HG03095 (cell line): ENCODE measurements at regions not wholly inside any gene's neighbourhood (a gene's known extent, or its start where the extent isn't known, plus 50 kb on each side); places are given as distances from the start of the nearest gene placed in this dataset.
"Not testable (repeated sequence)": the region's sequence is repeated elsewhere in the genome, so short reads cannot be mapped to it uniquely, and the experiment has no call there.

Experiments
- ATAC-seq: cut with Tn5 transposase; IDR thresholded peaks from one replicate; pipeline ENCODE4 v1.9.1; 2021; ENCODE audit warnings: moderate library complexity; ENCODE audit not compliant: unreplicated experiment

GRCh38 chr18:10164271-10165071 lies 250.7 kb downstream of the VAPA start:
- no peak for ATAC-seq

- ATAC-seq: no peak
These were observed 252.5 kb downstream of the VAPA start for GRCh38 chr18:10166164-10166807.

DNA sequence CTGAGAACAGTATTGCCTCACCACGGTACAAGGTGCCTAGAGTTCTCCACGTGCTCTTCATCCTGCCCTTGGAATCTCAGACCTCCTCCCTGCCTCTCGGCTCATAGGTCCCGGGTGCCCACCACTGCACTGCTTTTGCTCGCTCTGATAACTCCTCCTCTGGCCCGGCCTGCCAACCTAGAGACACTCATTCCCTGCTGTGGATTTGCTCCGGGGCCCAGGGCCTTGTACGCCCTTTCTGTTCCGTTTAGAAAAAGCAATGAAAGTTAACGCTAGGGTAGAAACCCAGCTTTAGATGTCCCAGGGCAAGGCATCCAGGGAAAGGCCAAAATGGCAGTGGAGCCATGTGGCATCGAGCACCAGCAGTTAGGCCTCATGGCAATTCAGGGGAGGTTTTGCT lies 253.9 kb downstream of the VAPA start:
- no peak for ATAC-seq

GRCh38 chr18:10168477-10168876 lies 254.7 kb downstream of the VAPA start:
- ATAC-seq: no peak

DNA sequence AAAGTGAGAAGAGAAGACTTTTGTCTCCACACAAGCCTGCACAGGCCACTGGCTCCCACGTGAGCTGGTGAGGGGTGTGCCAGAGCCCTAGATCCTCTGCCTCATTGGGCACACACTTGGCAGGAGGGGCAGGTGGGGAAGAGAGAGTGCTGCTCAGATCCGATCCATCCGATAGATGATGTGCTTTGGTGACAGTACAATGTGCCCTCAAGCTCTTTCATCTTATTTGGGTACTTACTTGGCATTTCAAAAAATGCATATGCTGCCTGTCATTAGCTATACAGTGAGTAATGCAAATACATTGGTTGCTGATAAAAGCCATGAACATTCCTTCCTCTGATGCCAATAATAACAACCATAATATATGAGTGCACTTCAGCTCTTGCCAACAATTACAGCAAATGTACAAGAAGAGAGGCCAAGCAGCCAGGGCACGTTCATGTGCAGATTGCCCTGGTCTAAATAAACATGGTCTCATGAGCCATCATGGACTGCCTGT lies 255.3 kb downstream of the VAPA start:
- no peak for ATAC-seq

DNA sequence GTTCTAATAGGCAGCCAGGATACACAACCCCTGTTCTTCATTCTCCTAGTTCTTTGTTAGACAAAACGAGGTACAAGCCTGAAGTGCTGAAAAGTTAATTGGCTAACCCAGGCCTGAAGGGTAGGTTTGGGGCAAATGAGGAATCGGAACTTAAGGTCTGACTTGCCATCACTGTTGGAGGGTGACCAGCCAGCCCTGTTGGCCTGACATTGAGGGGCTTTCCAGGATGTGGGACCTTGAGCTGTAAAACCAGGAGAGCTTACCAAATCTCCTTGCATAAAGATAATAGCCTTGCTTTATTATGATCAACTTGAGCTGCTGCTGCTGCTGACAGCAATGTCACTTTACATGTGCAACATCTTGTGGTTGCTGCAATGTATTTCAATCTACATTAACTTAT lies 256.0 kb downstream of the VAPA start:
- no peak for ATAC-seq

- no peak for ATAC-seq
These were observed 256.6 kb downstream of the VAPA start for GRCh38 chr18:10170375-10170774.

DNA sequence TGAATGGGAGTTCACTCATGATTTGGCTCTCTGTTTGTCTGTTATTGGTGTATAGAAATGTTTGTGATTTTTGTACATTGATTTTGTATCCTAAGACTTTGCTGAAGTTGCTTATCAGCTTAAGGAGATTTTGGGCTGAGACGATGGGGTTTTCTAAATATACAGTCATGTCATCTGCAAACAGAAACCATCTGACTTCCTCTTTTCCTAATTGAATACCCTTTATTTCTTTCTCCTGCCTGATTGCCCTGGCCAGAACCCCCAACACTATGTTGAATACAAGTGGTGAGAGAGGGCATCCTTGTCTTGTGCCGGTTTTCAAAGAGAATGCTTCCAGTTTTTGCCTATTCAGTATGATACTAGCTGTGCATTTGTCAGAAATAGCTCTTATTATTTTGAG lies 261.5 kb downstream of the VAPA start:
- ATAC-seq: not testable (repeated sequence)

DNA sequence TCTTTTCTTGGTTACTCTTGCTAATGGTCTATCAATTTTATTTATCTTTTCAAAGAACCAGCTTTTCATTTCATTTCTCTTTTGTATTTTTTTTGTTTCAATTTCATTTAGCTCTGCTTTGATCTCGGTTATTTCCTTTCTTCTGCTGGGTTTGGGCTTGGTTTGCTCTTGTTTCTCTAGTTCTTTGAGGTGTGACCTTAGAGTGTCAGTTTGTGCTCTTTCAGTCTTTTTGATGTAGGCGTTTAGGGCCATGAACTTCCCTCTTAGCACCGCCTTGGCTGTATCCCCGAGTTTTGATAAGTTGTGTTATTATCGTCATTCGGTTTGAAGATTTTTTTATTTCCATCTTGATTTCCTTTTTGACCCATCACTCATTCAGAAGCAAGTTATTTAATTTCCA lies 265.5 kb downstream of the VAPA start:
- ATAC-seq: not testable (repeated sequence)

DNA sequence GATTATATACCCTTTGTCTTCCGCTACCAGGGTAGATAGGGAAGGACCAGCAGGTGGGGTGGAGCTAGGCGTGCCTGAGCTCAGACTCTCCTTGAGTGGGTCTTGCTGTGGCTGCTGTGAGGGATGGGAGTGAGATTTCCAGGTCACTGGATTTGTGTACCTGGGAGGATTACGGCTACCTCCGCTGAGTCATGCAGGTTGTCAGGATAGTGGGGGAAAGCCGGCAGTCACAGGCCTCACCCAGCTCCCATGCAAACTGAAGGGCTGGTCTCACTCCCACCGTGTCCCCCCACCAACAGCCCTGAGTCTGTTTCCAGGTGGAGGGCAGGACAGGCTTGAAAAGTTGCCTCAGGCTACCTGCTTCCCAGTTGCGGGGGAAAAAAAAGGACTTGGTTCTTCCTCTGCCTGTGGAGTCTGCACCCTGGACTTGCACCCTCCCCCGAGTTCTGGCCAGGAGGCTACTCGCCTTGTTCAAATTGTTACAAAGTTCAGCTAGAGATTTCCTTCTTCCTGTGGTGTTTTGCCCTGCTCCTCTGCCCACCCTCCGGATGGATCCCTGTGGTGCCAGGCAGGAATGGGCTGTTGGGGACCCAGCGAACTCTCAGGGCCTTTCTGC lies 268.3 kb downstream of the VAPA start:
- ATAC-seq: no peak

DNA sequence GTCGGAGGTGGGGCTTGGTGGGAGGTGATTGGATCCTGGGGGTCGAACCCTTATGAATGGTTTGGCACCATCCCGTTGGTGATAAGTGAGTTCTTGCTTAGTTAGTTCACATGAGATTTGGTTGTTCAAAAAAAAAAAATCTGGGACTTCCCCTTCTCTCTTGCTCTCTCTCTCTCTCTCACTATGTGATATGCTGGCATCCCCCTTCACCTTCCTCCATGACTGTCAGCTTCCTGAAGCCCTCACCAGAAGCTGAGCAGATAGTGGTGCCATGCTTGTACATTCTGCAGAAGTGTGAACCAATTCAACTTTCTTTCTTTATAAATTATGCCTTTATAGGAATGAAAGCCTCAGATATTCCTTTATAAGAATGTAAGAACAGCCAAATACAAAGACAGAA lies 269.7 kb upstream of the APCDD1 start:
- ATAC-seq: no peak

- no peak for ATAC-seq
These were observed 265.2 kb upstream of the APCDD1 start for GRCh38 chr18:10188971-10189810.

DNA sequence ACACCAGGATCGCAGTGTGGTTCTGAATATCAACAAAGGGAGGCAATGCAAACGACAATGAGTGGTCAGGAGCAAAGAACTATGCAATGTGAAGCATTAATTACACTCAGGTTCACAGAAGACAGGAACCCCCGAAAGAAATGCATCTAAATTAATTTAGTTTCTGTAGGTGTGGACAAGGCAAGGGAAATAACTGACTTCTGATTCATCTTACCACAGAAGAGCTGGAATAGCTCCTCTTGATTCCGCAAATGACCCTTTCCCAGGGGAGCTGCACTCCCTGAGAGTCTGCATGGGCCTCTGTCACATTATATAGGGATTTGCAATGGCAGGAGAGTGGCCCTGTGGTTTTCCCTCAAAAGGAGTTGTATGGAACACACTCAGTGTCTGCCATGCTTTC lies 263.9 kb upstream of the APCDD1 start:
- no peak for ATAC-seq

DNA sequence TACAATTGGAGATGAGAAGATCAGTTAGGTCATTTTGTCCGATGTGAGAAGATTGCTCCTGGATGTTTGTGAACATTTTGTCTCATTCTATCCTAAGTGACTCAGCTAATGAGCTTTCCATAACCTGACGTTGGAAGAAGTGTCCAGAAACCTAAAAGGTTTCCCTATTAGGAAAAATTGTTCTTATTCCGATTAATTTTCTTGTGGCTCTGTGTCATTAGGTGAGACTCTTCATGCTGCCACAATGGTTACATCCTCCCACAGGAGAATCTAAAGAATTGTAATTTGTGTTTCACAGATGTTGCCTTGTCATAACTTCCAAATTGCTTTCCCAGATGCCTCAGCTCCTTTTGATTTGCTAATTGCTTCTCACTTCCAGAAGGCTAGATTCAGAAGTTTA lies 261.0 kb upstream of the APCDD1 start:
- ATAC-seq: no peak

DNA sequence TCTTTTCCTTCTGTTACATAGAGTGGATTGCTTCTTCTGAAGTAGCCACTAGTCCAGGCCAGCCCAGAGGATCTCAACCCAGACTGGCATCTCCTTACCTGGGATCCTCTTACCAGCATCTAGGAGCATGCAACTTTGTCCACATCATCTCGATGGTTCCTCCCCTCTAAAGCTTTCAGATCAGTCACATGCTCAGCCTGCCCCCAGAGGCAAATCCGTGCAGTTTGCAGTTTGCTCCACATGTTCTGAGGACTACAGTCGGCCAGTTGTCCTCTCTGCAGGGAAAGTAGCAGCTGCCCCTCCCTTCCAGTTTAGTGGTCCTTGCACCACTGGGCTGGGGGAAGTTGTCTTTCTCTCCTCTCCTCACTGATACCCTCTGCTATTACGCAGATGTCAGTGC lies 259.8 kb upstream of the APCDD1 start:
- no peak for ATAC-seq

DNA sequence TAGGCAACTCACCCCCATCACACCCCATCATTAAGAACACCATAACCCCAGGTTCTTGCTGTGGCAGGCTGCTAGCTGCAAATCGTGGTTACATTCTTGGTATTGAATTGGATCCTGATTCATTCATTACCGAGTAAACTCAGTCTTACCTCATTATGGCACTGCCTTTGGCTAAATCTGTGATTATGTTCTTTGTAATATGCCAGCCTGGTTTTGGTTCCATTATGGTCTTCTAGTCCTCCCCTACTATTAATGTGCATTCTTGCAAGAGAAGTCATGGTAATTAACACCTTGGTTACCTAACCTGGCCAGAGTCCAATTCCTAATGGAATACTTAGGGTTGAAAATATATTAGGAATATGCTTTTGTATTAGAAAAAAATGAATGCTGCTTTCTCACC lies 258.9 kb upstream of the APCDD1 start:
- no peak for ATAC-seq

GRCh38 chr18:10197097-10197496 lies 257.3 kb upstream of the APCDD1 start:
- ATAC-seq: no peak

DNA sequence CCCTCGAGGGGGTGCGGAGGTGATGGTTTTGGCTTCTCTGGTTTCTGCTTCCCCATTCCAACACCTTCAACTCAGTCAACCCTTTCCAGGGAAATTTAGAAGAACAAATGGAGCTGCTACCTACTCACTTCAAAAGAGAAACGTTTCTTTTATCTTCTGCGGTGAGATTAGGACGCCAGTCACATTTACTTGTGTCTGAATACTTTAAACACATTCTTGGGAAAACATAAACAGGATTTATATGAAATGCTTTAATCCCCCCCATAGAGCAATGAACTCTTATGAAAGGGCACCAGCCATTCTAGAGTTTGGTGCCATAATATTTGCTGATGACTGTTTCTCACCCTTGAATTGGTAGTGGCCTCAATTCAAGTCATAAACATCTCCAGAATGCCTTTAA lies 253.2 kb upstream of the APCDD1 start:
- ATAC-seq: no peak

DNA sequence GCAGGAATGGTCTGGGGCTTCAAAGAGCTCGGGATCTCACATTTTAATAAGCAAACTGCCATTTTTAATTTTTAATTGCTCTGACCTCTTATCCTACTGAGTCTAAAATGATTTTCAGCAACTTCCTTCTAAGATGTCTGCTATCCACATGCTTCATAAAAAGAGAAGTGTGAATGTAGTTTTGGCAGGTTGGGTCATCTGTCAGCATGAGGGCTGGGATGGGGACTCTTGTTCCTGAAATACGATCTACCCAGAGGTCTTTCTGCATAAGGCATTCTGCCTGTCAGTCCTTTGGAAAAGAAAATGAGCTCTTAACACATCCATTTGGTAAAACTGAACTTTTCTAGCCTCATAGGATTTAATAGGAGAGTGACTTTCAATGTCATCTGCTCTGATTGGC lies 252.8 kb upstream of the APCDD1 start:
- no peak for ATAC-seq

DNA sequence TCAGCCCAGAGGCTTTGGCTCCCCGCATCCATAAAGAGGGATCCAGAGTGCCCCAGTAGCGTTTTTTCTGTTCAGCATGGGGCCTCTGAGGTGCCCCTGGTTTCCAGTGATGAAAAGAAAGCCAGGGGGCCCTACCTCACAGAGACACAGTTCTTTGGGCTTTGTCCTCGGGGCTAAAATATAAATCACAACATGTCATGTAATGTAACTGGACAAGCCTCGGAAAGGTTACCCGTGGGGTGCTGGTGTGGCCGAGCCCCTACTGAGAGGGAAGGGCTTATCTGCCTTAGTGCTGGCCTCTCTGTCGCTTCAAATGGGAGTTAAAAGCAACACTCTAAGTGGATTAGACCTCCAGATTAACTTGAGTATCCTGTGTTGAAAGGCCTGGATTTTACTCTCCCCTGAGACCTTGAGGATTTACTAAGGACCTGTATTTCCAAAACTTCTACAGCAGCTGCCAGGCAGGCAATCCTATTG lies 251.6 kb upstream of the APCDD1 start:
- ATAC-seq: no peak

DNA sequence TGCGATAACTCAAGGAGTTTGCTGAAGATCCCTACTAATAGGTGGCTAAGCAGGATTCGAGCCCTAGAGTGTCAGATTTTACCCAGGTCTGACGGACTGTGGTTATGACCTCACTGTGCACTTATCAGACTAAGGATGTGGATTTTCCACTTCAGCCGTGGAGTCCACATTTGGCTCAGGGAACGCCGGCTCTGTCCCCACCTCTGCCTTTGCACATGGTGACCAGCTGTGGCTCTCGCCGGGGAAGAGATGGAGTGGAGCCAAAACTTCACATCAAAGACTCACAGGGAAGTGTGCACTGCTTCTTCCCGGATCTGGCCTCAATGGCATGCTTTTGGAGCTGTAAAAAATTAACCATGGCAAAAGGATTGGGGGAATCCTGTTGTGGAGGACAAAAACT lies 249.3 kb upstream of the APCDD1 start:
- no peak for ATAC-seq
